Gastroesophageal sphincter (tissue), 4 donors: ENCODE measurements at regions not wholly inside any gene's neighbourhood (a gene's known extent, or its start where the extent isn't known, plus 50 kb on each side); places are given as distances from the start of the nearest gene placed in this dataset.

ENCODE experiments used
- ATAC-seq: fragments of 150-250 bp; one replicate; pipeline ENCODE4 v1.9.1; 2016; ENCODE audit warnings: mild to moderate bottlenecking, moderate library complexity
- H3K27ac ChIP-seq, 4 donors: fragments of 200-600 bp; sonication (generic) in 3 of 4; 1 replicate in 3 of 4; 2 replicates in 1 of 4; pipeline ENCODE4 v1.5.1; 2016 to 2019
- H3K27me3 ChIP-seq: fragments of 200-600 bp; sonication (generic); one replicate; pipeline ENCODE4 v1.5.1; 2019
- H3K36me3 ChIP-seq, 2 donors: fragments of 200-600 bp; sonication (generic); one replicate each; pipeline ENCODE4 v1.5.1; 2019; ENCODE audit warnings: control low read depth in 1 of 2
- H3K4me1 ChIP-seq, 3 donors: fragments of 200-600 bp; sonication (generic); 1 replicate in 2 of 3; 2 replicates in 1 of 3; pipeline ENCODE4 v1.5.1; 2016 to 2019; ENCODE audit warnings: control low read depth in 2 of 3
- H3K4me3 ChIP-seq, 2 donors: fragments of 200-600 bp; sonication (generic); one replicate each; pipeline ENCODE4 v1.5.1; 2019; ENCODE audit warnings: mild to moderate bottlenecking in 1 of 2, moderate library complexity in 1 of 2
- H3K9me3 ChIP-seq, 3 donors: fragments of 200-600 bp; sonication (generic); one replicate each; pipeline ENCODE4 v1.5.1; 2017 to 2019; ENCODE audit warnings: control low read depth in 2 of 3
- CTCF ChIP-seq, 4 experiments: fragments of 200-600 bp in 2 of 4; fragments of 450-650 bp in 2 of 4; sonication (generic) in 1 of 4; IDR thresholded peaks; one replicate each; pipeline ENCODE4 v1.5.1; 2017 to 2019; ENCODE audit warnings: antibody characterized with exemption in 4 of 4, mild to moderate bottlenecking in 2 of 4, moderate library complexity in 2 of 4
- EP300 ChIP-seq: sonication (generic); formaldehyde crosslinking; IDR thresholded peaks from one replicate; pipeline ENCODE4 v1.6.1; 2017; ENCODE audit warnings: antibody characterized with exemption, mild to moderate bottlenecking
- POLR2A ChIP-seq, 2 donors: fragments of 450-650 bp; IDR thresholded peaks; one replicate each; pipeline ENCODE4 v1.6.1; 2017; ENCODE audit warnings: antibody characterized with exemption in 2 of 2, mild to moderate bottlenecking in 2 of 2, moderate library complexity in 1 of 2
- POLR2AphosphoS5 ChIP-seq: sonication (generic); formaldehyde crosslinking; IDR thresholded peaks from one replicate; pipeline ENCODE4 v1.6.1; 2017; ENCODE audit warnings: antibody characterized with exemption
- WGBS, 2 donors: methylation state at CpG; one replicate each; pipeline ENCODE4 v1.1.5; 2018; ENCODE audit warnings: low coverage in 1 of 2; 5-methylcytosine and 5-hydroxymethylcytosine counted together

- Histone ChIP-seq H3K4me1 (no peaks in the 10 kb centered on the region), H3K27me3 (no peaks in the 10 kb centered on the region), H3K36me3 (no peaks in the 10 kb centered on the region), H3K9me3 (peaks cover 0 to 8% (median 0%) of the 10 kb centered on the region in 3 donors), H3K4me3 (no peak overlapping the region), H3K27ac (no peak overlapping the region)
- ATAC-seq = no peak
- 100% methylated on average over 1 of the region's 1 CpG for WGBS, 2 donors
- TF ChIP-seq CTCF (IDR thresholded peaks at IDR 0.05) (no peak), POLR2AphosphoS5 (no peak), EP300 (no peak), POLR2A (IDR thresholded peaks at IDR 0.05) (no peak)
These were observed 174.3 kb upstream of the ANXA10 start for GRCh38 chr4:167918077-167918476.

- Histone ChIP-seq H3K36me3 (no peaks in the 10 kb centered on the region), H3K27ac (no peak overlapping the region), H3K27me3 (no peaks in the 10 kb centered on the region), H3K9me3 (no peaks in the 10 kb centered on the region), H3K4me1 (no peaks in the 10 kb centered on the region), H3K4me3 (no peak overlapping the region)
- no peak for TF ChIP-seq CTCF (IDR thresholded peaks at IDR 0.05)
- no peak for TF ChIP-seq POLR2A (IDR thresholded peaks at IDR 0.05)
- TF ChIP-seq EP300 = no peak
- no peak for TF ChIP-seq POLR2AphosphoS5
- ATAC-seq = no peak
- no CpG with 5 or more reads among the region's 1 CpG for WGBS, 2 donors
These were observed 162.2 kb upstream of the ANXA10 start for GRCh38 chr4:167930166-167930565.

GRCh38 chr4:167934216-167934615, 158.1 kb upstream of the ANXA10 start:
- Histone ChIP-seq H3K27me3 (no peaks in the 10 kb centered on the region), H3K4me1 (no peaks in the 10 kb centered on the region), H3K36me3 (no peaks in the 10 kb centered on the region), H3K27ac (no peak overlapping the region), H3K4me3 (no peak overlapping the region), H3K9me3 (no peaks in the 10 kb centered on the region)
- TF ChIP-seq CTCF (IDR thresholded peaks at IDR 0.05) (no peak), POLR2A (IDR thresholded peaks at IDR 0.05) (no peak), POLR2AphosphoS5 (no peak), EP300 (no peak)
- ATAC-seq = no peak
- 71% methylated on average over 1 of the region's 4 CpGs; no CpG with 5 or more reads in 1 of the 2 donors for WGBS, 2 donors

GRCh38 chr4:167939863-167940616, 152.3 kb upstream of the ANXA10 start:
- TF ChIP-seq CTCF (IDR thresholded peaks at IDR 0.05) (no peak), POLR2AphosphoS5 (peak; percentile 23), POLR2A (IDR thresholded peaks at IDR 0.05) (no peak)
- peaks cover 0 to 7% (median 0%) of the 10 kb centered on the region in 3 donors for H3K4me1 ChIP-seq
- no peaks in the 10 kb centered on the region for H3K36me3 ChIP-seq
- H3K27ac ChIP-seq = no peak overlapping the region
- no peak overlapping the region for H3K4me3 ChIP-seq
- ATAC-seq = peak; percentile 48
- 43 to 70% methylated on average over 4 to 5 of the region's 10 CpGs for WGBS, 2 donors
- no peaks in the 10 kb centered on the region for H3K27me3 ChIP-seq
- H3K9me3 ChIP-seq = no peaks in the 10 kb centered on the region

GRCh38 chr4:167943872-167944505, 148.3 kb upstream of the ANXA10 start:
- no peaks in the 10 kb centered on the region for H3K36me3 ChIP-seq
- no peak overlapping the region for H3K27ac ChIP-seq
- peaks cover 0 to 7% (median 0%) of the 10 kb centered on the region in 3 donors for H3K4me1 ChIP-seq
- H3K27me3 ChIP-seq = no peaks in the 10 kb centered on the region
- WGBS, 2 donors = 34 to 38% methylated on average over 3 of the region's 3 CpGs
- no peaks in the 10 kb centered on the region for H3K9me3 ChIP-seq
- H3K4me3 ChIP-seq = no peak overlapping the region
- ATAC-seq = no peak
- TF ChIP-seq CTCF (IDR thresholded peaks at IDR 0.05) = no peak
- TF ChIP-seq POLR2AphosphoS5 = no peak
- no peak for TF ChIP-seq POLR2A (IDR thresholded peaks at IDR 0.05)
- TF ChIP-seq EP300 = no peak
